ENCODE measurements at regions not wholly inside any gene's neighbourhood (a gene's known extent, or its start where the extent isn't known, plus 50 kb on each side); places are given as distances from the start of the nearest gene placed in this dataset.

DNA sequence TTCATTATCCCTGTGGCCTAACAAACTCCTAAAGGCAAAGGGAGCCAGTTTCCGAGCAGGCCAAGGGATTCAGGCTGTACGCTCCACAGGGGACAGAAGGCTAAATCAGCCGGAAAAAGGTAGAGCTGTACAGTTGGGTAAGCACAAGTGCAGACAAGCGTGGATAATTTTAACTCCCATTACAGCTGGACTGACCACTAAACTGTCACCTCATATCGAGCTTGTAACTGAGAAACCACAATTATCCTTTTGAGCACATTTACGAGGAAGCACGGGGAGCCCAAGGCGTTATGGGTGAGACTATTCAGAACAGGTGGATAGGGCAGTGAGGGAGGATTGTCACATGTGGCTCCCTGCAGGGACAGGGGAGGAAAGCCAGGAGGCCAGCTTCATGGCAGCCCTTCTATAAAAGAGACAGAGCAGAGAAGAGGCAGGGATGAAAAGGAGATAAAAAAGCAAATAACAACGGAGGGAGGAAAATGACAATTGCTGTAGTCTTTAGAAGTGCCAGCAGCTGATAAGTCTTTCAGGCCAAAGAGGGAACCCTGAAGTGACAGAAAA lies 288.0 kb downstream of the FGFR2 start:
- Histone ChIP-seq H3K27me3 (no peaks in the 10 kb centered on the region), H3K4me1 (peaks cover 15% of the 10 kb centered on the region), H3K4me3 (no peak overlapping the region), H3K9me3 (no peaks in the 10 kb centered on the region), H3K27ac (peak overlapping the region in 1 of 4 donors; percentile 17), H3K36me3 (replicated peaks in 1 of 2; ENCODE audit: insufficient read depth in 1 of 2, low read depth in 2 of 2) (no peaks in the 10 kb centered on the region)
- 43 to 54% methylated on average over 9 of the region's 9 CpGs for WGBS, 2 donors
- ATAC-seq: no peak
- intact Hi-C loops (cut with DNase I): no loop called here
- DNase-seq: peak in 3 of 4 donors; percentile 18 to 38 (median 19)
- TF ChIP-seq POLR2A (IDR thresholded peaks at IDR 0.05): no peak
- TF ChIP-seq, protein P1, sequence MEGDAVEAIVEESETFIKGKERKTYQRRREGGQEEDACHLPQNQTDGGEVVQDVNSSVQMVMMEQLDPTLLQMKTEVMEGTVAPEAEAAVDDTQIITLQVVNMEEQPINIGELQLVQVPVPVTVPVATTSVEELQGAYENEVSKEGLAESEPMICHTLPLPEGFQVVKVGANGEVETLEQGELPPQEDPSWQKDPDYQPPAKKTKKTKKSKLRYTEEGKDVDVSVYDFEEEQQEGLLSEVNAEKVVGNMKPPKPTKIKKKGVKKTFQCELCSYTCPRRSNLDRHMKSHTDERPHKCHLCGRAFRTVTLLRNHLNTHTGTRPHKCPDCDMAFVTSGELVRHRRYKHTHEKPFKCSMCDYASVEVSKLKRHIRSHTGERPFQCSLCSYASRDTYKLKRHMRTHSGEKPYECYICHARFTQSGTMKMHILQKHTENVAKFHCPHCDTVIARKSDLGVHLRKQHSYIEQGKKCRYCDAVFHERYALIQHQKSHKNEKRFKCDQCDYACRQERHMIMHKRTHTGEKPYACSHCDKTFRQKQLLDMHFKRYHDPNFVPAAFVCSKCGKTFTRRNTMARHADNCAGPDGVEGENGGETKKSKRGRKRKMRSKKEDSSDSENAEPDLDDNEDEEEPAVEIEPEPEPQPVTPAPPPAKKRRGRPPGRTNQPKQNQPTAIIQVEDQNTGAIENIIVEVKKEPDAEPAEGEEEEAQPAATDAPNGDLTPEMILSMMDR (IDR thresholded peaks at IDR 0.05): no peak

DNA sequence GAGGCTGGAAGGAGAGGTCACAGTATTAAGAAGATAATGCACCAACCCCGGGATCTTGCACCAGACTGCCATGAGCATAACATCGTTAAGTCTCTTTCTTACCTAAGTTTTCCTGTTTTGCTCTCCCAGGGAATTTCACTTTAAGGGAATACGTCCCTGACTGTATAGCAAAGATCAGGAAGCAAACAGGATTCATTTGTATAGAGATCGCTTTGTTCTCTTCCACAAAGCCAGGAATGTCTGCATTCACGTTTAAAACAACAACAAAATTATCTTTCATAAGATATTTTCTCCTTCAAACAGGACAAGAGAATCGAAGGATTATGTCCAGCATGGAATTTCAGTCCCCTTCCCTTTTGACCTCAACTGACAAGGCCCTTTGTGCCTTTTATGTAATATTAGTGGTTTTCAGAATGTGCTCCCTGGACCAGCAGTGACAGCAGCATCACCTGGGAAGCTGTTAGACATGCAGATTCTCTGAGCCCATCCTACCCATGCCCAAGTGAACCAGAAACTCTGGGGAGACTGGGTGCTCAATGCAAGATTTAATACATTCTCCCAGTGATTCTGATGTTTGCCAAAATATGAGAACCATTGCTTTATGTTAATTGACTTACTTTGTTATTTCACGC lies 286.3 kb downstream of the FGFR2 start:
- no peak for DNase-seq
- H3K9me3 ChIP-seq: no peaks in the 10 kb centered on the region
- no peaks in the 10 kb centered on the region for H3K36me3 ChIP-seq (replicated peaks in 1 of 2; ENCODE audit: insufficient read depth in 1 of 2, low read depth in 2 of 2)
- H3K4me3 ChIP-seq: no peak overlapping the region
- no peaks in the 10 kb centered on the region for H3K27me3 ChIP-seq
- no peak for ATAC-seq
- peak overlapping the region; percentile 15 to 75 (median 68) for H3K27ac ChIP-seq
- TF ChIP-seq POLR2A (IDR thresholded peaks at IDR 0.05): no peak
- TF ChIP-seq, protein P1 (IDR thresholded peaks at IDR 0.05): no peak
- WGBS, 2 donors: 33 to 38% methylated on average over 7 of the region's 7 CpGs
- intact Hi-C loops (cut with DNase I): no loop called here
- peaks cover 12% of the 10 kb centered on the region for H3K4me1 ChIP-seq

DNA sequence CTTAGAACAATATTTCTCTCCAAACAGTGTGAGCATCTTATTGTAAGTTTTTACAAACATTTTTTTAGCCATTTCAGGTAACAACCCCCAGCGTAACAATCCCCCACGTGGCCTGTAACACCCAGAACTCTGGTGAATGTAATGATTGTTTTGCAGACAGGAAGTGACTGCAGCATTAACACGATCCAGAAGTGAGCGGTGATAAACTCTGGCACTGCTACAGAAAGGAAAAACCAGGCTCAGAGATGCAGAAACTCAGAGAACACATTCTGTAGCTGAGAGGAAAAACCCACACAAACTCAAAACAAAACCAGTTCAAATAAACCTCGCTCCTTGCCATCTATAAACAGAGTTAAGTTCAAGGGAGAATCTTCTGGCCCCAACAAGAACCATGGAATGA lies 285.7 kb downstream of the FGFR2 start:
- WGBS, 2 donors: 14 to 20% methylated on average over 5 of the region's 5 CpGs
- ATAC-seq (peak; percentile 85), DNase-seq (peak in 3 of 4 donors; percentile 21 to 38 (median 22))
- Histone ChIP-seq H3K4me3 (no peak overlapping the region), H3K9me3 (no peaks in the 10 kb centered on the region), H3K4me1 (peaks cover 12% of the 10 kb centered on the region), H3K27me3 (no peaks in the 10 kb centered on the region), H3K36me3 (replicated peaks in 1 of 2; ENCODE audit: insufficient read depth in 1 of 2, low read depth in 2 of 2) (no peaks in the 10 kb centered on the region), H3K27ac (peak overlapping the region in 3 of 4 donors; percentile 67 to 75 (median 69))
- TF ChIP-seq POLR2A (IDR thresholded peaks at IDR 0.05): no peak
- TF ChIP-seq, protein P1 (IDR thresholded peaks at IDR 0.05): no peak
- intact Hi-C loops (cut with DNase I): no loop called here

DNA sequence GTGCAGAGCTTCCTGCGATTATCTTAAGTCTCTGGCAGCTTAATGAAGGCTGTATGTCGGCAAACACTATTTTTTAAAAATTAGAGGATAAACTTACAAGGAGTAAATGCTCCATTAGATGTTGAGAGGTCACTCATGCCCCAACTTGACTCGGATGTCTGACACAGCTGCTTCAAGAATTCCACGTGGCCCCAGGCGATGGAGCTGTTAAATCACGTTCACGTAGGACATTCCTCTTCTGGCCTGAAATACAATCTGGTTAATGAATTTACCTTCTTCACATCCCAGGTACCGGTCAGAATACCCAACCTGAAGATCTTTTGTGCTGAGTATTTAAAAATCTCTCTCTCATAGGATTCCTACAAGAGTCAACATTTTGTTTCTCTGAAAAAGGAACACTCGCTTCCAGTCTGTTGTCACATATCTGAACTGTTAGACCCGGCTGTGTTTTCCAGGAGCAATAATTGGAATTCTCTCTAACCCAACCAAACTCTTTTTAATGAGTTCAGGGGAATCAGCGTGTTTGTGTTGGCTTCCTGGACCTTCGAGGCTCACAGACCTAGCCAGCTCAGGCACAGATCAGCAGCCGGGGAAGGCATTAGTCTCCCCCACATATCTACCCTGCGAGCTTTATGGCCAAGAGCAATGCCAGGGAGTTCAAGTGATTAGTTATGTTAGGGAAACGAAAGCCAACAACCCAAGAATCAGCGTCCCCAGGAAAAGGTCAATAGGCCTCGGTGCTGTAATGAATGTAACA lies 284.9 kb downstream of the FGFR2 start:
- WGBS, 2 donors: 27 to 28% methylated on average over 17 of the region's 17 CpGs
- intact Hi-C loops (cut with DNase I): no loop called here
- peak; percentile 28 for ATAC-seq
- H3K9me3 ChIP-seq: no peaks in the 10 kb centered on the region
- H3K4me3 ChIP-seq: no peak overlapping the region
- peaks cover 12% of the 10 kb centered on the region for H3K4me1 ChIP-seq
- peak in 2 of 4 donors; percentile 9 to 10 for DNase-seq
- no peak for TF ChIP-seq POLR2A (IDR thresholded peaks at IDR 0.05)
- TF ChIP-seq, protein P1 (IDR thresholded peaks at IDR 0.05): no peak
- peak overlapping the region in 3 of 4 donors; percentile 67 to 75 (median 69) for H3K27ac ChIP-seq
- H3K36me3 ChIP-seq (replicated peaks in 1 of 2; ENCODE audit: insufficient read depth in 1 of 2, low read depth in 2 of 2): no peaks in the 10 kb centered on the region
- H3K27me3 ChIP-seq: no peaks in the 10 kb centered on the region
